B cell (primary cell): ENCODE measurements at regions not wholly inside any gene's neighbourhood (a gene's known extent, or its start where the extent isn't known, plus 50 kb on each side); places are given as distances from the start of the nearest gene placed in this dataset.

Experiments
- ATAC-seq: fragments of 200-7000 bp; cut with Tn5 transposase; one replicate; pipeline ENCODE4 v1.10.0; 2021; ENCODE audit warnings: low read depth, mild to moderate bottlenecking, moderate number of reproducible peaks, moderate library complexity
- CTCF ChIA-PET: fragments of 350-600 bp; sonication (Branson Sonifier 250); formaldehyde crosslinking; loops from one replicate; lab custom pipeline; 2021; ENCODE audit warnings: antibody characterized with exemption, inconsistent platforms; lab: Charles Lee
- POLR2A ChIA-PET: fragments of 350-600 bp; sonication (Branson Sonifier 250); formaldehyde crosslinking; loops from one replicate; lab custom pipeline; 2021; ENCODE audit warnings: antibody characterized with exemption; lab: Charles Lee
- DNase-seq: peaks from one replicate; pipeline ENCODE4 v3.0.0; 2013
- H2AFZ ChIP-seq: 2 replicates; pipeline ENCODE4 v1.6.1; 2012; ENCODE audit warnings: mild to moderate bottlenecking, low read depth, low read length; ENCODE audit not compliant: insufficient read depth, poor library complexity, severe bottlenecking
- H3K27ac ChIP-seq, 2 donors: 1 replicate in 1 of 2; 2 replicates in 1 of 2; pipeline ENCODE4 v1.5.1; 2012 to 2013; ENCODE audit warnings: low read length in 2 of 2, mild to moderate bottlenecking in 2 of 2, moderate library complexity in 1 of 2
- H3K27me3 ChIP-seq, 4 experiments: fragments of 200-600 bp in 1 of 4; sonication (generic) in 1 of 4; replicated peaks in 1 of 4; 1 replicate in 2 of 4; 2 replicates in 2 of 4; pipeline versions ENCODE4 v1.6.1 to v1.7.0; 2013 to 2016; ENCODE audit warnings: low read length in 3 of 4, mild to moderate bottlenecking in 2 of 4, mixed read lengths in 1 of 4, moderate library complexity in 1 of 4; ENCODE audit not compliant: insufficient read depth in 4 of 4, control insufficient read depth in 3 of 4; ENCODE audit errors: control extremely low read depth in 1 of 4
- H3K36me3 ChIP-seq, 2 experiments: replicated peaks in 1 of 2; 1 replicate in 1 of 2; 2 replicates in 1 of 2; pipeline versions ENCODE4 v1.6.1 to v1.7.1; 2013; ENCODE audit warnings: low read length in 1 of 2; ENCODE audit not compliant: insufficient read depth in 2 of 2, control insufficient read depth in 1 of 2; ENCODE audit errors: control extremely low read depth in 1 of 2, extremely low read depth in 1 of 2
- H3K4me1 ChIP-seq, 2 donors: fragments of 200-600 bp in 1 of 2; sonication (generic) in 1 of 2; 1 replicate in 1 of 2; 2 replicates in 1 of 2; pipeline versions ENCODE4 v1.5.1 to v1.6.1; 2013 to 2017; ENCODE audit warnings: low read length in 2 of 2; ENCODE audit not compliant: control insufficient read depth in 2 of 2, insufficient read depth in 2 of 2
- H3K4me2 ChIP-seq: replicated peaks from 2 replicates; pipeline ENCODE3; 2012; ENCODE audit warnings: mild to moderate bottlenecking, low read depth, low read length; ENCODE audit not compliant: poor library complexity, severe bottlenecking
- H3K4me3 ChIP-seq, 5 experiments: fragments of 200-600 bp in 1 of 5; sonication (generic) in 1 of 5; 1 replicate in 3 of 5; 2 replicates in 2 of 5; pipeline versions ENCODE4 v1.5.1 to v1.7.0; 2011 to 2016; ENCODE audit warnings: low read length in 4 of 5, mild to moderate bottlenecking in 4 of 5, low read depth in 2 of 5, control low read depth in 1 of 5, moderate library complexity in 1 of 5; ENCODE audit not compliant: insufficient read depth in 1 of 5; ENCODE audit errors: control extremely low read depth in 1 of 5, extremely low read depth in 1 of 5
- H3K79me2 ChIP-seq: fragments of 200-600 bp; sonication (generic); one replicate; pipeline ENCODE4 v1.6.0; 2016; ENCODE audit warnings: low read length; ENCODE audit not compliant: control insufficient read depth, insufficient read depth
- H3K9ac ChIP-seq: fragments of 200-600 bp; sonication (generic); 2 replicates; pipeline ENCODE4 v1.6.1; 2017; ENCODE audit warnings: mild to moderate bottlenecking, low read length, moderate library complexity
- H3K9me3 ChIP-seq, 3 donors: one replicate each; pipeline versions ENCODE4 v1.6.1 to v1.7.1; 2013; ENCODE audit warnings: low read length in 2 of 3; ENCODE audit not compliant: control insufficient read depth in 2 of 3, insufficient read depth in 1 of 3; ENCODE audit errors: control extremely low read depth in 1 of 3
- H4K20me1 ChIP-seq: 2 replicates; pipeline ENCODE4 v1.6.0; 2012; ENCODE audit warnings: mild to moderate bottlenecking, low read length; ENCODE audit not compliant: insufficient read depth, control insufficient read depth, poor library complexity, severe bottlenecking
- H3K27ac Mint-ChIP-seq: one replicate; pipeline ENCODE4 v1.8.0; 2021; ENCODE audit warnings: mixed read lengths
- H3K27me3 Mint-ChIP-seq: one replicate; pipeline ENCODE4 v1.8.0; 2021; ENCODE audit warnings: mixed read lengths
- H3K4me1 Mint-ChIP-seq: one replicate; pipeline ENCODE4 v1.8.0; 2021; ENCODE audit warnings: mixed read lengths
- H3K4me3 Mint-ChIP-seq: one replicate; pipeline ENCODE4 v1.8.0; 2021; ENCODE audit warnings: mixed read lengths
- H3K9me3 Mint-ChIP-seq: one replicate; pipeline ENCODE4 v1.8.0; 2022; ENCODE audit warnings: mixed read lengths; ENCODE audit not compliant: insufficient read depth
- CTCF ChIP-seq: fragments of 200-600 bp; IDR thresholded peaks from one replicate; pipeline ENCODE4 v1.8.0; 2022; ENCODE audit warnings: antibody characterized with exemption, mild to moderate bottlenecking
- EZH2 ChIP-seq: IDR thresholded peaks from 2 replicates; pipeline ENCODE4 v1.6.1; 2012; ENCODE audit warnings: borderline replicate concordance, low read depth, mild to moderate bottlenecking, moderate library complexity, low read length; ENCODE audit not compliant: insufficient read depth, poor library complexity, severe bottlenecking
- WGBS: methylation state at CpG from one replicate; pipeline ENCODE4 v1.1.5; 2013; ENCODE audit warnings: missing lambda C conversion rate; ENCODE audit not compliant: insufficient coverage; 5-methylcytosine and 5-hydroxymethylcytosine counted together
- intact Hi-C: fragments of 100-400 bp; cut with micrococcal nuclease; formaldehyde crosslinking; loops from one replicate; pipeline ENCODE4 v1.10.0; 2022

GRCh38 chr12:115508990-115509389, 768.5 kb downstream of the MED13L start:
- H3K27ac Mint-ChIP-seq = no peak overlapping the region
- Histone ChIP-seq H3K79me2 (no peaks in the 10 kb centered on the region), H3K27ac (no peak overlapping the region), H3K9ac (no peak overlapping the region), H3K9me3 (peaks cover 0 to 6% (median 0%) of the 10 kb centered on the region in 3 donors), H3K36me3 (no peaks in the 10 kb centered on the region), H3K27me3 (no peaks in the 10 kb centered on the region), H2AFZ (no peak overlapping the region), H3K4me3 (no peak overlapping the region), H4K20me1 (no peaks in the 10 kb centered on the region), H3K4me2 (no peak overlapping the region), H3K4me1 (peaks cover 10 to 12% of the 10 kb centered on the region in 2 donors)
- ChIA-PET POLR2A (no interaction called here), CTCF (no interaction called here)
- WGBS = 80% methylated on average over 1 of the region's 4 CpGs
- H3K4me3 Mint-ChIP-seq = no peak overlapping the region
- no peak for TF ChIP-seq CTCF
- no peak for TF ChIP-seq EZH2
- DNase-seq = no peak
- H3K4me1 Mint-ChIP-seq = peaks cover 15% of the 10 kb centered on the region
- H3K9me3 Mint-ChIP-seq = peaks cover 9% of the 10 kb centered on the region
- no peaks in the 10 kb centered on the region for H3K27me3 Mint-ChIP-seq
- ATAC-seq = no peak
- intact Hi-C loops = no loop called here

- peaks cover 5% of the 10 kb centered on the region for H3K9me3 Mint-ChIP-seq
- intact Hi-C loops = no loop called here
- H3K4me2 ChIP-seq = no peak overlapping the region
- H2AFZ ChIP-seq = no peak overlapping the region
- H3K9me3 ChIP-seq = peaks cover 0 to 3% (median 0%) of the 10 kb centered on the region in 3 donors
- H3K27ac ChIP-seq = no peak overlapping the region
- CTCF ChIA-PET = no interaction called here
- no peaks in the 10 kb centered on the region for H3K27me3 ChIP-seq
- no peak overlapping the region for H3K27ac Mint-ChIP-seq
- H3K9ac ChIP-seq = no peak overlapping the region
- no peaks in the 10 kb centered on the region for H3K27me3 Mint-ChIP-seq
- TF ChIP-seq CTCF = no peak
- TF ChIP-seq EZH2 = no peak
- H3K4me1 Mint-ChIP-seq = peaks cover 18% of the 10 kb centered on the region
- no peaks in the 10 kb centered on the region for H4K20me1 ChIP-seq
- H3K36me3 ChIP-seq = no peaks in the 10 kb centered on the region
- peaks cover 14 to 17% of the 10 kb centered on the region in 2 donors for H3K4me1 ChIP-seq
- no peak overlapping the region for H3K4me3 Mint-ChIP-seq
- POLR2A ChIA-PET = no interaction called here
- 97% methylated on average over 5 of the region's 10 CpGs for WGBS
- DNase-seq = no peak
- ATAC-seq = no peak
- H3K79me2 ChIP-seq = no peaks in the 10 kb centered on the region
- H3K4me3 ChIP-seq = no peak overlapping the region
These were observed 769.4 kb downstream of the MED13L start for GRCh38 chr12:115507951-115508722.
